DMS114 treated with DMSO at 0.1 percent for 48 hours (cell line): ENCODE measurements at regions not wholly inside any gene's neighbourhood (a gene's known extent, or its start where the extent isn't known, plus 50 kb on each side); places are given as distances from the start of the nearest gene placed in this dataset.

Experiments used
- DNase-seq: peaks from one replicate; lab custom pipeline; 2025; ENCODE audit not compliant: unreplicated experiment; lab: John Stamatoyannopoulos, UW

DNA sequence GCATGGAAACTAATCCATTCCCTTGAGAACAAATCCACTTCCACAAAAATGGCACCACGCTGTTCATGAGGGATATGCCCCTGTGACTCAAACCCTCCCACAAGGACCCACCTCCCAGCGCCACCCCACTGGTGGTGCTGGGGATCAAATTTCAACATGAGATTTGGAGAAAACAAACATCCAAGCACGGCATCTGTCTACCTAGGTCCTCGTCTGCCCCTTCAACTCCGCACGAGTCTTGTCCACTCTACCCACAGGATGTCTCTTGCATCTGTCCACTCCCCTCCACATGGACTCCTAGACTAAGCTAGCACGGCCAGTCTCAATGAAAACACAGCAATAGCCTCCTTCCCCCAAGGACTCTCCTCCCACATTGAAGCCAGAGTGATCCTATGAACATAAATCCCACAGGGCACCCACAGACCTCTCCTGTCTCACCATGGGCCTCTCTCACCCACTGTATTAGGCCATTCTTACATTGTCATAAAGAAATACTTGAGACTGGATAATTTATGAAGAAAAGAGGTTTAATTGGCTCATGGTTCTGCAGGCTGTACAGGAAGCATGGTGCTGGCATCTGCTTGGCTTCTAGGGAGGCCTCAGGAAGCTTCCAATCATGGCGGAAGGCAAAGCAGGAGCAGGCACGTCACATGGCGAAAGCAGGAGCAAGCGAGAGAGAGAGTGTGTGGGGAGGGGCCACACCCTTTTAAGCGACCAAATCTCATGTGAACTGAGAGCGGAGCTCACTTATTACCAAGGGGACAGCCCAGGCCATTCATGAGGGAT lies 101.4 kb downstream of the TOMM20 start:
- DNase-seq, result no peak

DNA sequence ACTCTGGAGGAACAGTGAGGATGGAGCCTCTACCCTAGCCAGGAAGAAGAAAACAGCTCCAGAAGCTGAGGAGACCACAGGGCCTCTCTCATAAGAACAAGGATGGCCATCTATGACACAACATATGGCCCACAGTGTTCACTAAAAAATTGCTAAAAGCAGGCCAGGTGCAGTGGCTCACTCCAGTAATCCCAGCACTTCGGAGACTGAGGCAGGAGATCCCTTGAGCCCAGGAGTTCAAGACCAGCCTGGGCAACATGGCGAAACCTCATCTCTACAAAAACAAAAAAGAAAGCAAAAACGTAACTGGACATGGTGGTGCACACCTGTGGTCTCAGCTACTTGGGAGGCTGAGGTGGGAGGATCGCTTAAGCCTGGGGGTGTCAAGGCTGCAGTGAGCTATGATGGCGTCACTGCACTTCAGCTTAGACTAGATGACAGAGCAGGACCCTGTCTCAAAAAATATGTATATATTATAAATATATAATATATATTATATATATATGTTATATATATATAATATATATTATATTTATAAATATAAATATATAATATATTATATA lies 103.1 kb downstream of the TOMM20 start:
- no peak for DNase-seq

DNA sequence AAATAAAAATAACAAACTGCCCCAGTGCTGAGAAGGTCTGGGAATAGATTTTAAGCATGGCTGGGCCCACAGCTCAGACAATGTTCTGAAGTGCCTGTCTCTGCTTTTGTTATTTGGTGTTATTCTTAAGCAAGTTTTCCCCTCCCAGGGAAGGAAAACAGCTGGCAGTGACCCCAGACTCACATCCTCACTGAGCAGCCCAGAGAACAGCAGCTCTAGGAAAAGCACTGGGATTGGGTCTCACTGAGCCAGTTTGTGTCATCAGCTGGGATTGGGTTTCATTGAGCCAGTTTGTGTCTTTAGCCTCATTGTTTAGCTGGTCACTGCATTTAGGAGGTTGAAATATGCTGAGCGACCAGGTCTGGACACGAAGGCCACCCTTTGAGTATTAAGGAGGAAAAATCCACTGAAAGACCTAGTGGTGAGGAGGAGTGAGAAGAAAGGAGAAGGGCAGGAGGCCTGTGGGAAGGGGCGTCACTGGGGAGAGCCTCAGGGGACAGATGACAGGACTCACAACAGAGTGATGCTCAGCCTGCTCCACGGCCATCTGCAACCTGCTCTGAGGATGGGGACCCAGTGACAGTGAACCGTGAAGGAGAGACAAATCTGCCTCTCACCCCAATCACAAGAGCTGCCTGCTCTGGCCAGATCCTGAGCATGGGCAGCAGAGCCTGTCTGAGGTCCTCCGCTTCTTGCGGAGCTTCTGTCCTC lies 103.8 kb downstream of the TOMM20 start:
- DNase-seq, result no peak

DNA sequence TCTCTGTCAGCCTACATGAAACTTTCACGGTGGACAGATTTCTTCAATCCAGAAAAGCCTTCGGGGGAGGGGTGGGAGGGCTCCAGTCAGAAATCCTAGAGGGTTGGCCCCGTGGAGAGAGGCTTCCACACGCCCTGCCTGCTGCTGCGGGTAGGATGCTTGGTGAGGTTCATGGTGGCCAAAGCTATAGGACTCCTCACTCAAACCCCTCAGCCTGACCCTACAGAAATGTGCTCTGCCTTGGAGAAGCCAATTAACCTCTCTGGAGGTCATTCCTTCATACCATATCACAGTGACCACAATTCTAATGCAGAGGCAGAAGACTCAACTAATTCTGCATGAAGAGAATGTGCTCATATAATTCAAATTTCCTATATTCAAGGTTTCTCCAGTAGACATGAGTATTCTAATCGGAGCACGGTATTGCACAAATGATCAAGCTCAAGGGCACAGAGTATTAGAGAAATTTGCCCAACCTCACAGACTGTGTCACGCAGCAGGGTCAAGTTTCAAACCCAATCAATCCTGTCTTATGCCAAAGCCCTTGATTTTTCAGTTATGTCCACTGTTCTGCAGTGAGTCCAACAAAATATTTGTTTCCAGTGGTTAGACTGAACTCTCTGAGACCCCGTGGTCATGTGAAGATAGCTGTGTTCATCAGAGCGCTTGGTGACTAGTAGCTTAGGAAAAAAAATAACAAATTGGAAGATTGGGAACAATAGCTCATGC lies 104.8 kb downstream of the TOMM20 start:
- no peak for DNase-seq

DNA sequence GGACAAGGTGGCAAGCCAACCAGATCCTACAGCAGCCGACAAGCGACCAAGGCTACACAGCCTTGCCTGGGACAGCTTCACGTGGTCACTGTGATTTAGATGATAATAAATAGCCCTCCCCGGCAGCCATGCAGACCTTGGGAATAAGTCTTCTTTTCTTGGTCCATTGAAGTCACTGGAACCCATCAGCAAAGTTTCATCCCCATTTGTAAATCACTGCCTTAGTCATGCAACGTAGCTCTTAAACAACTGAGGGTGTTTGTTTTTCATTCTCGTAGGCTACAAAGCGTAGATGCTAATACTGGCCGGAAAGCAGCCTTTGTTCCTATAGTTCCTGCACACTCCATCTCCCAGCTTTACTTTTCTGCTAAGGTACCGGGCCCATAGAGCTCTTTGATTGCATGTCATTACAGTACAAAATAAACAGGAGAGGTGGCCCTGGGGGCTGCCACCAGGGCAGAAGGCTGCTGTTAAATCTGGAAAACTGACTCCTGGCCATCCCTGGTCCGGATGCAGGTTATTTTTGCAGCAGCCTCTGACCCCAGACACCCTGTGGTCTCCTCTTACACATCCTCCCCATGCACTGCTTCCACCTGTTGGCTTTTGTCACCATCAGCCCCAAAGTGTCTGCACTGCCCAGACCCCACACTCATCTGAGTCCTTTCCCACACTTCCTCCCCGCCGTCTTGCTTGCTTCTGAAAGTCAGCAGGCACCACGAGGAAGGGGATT lies 105.5 kb downstream of the TOMM20 start:
- no peak for DNase-seq

DNA sequence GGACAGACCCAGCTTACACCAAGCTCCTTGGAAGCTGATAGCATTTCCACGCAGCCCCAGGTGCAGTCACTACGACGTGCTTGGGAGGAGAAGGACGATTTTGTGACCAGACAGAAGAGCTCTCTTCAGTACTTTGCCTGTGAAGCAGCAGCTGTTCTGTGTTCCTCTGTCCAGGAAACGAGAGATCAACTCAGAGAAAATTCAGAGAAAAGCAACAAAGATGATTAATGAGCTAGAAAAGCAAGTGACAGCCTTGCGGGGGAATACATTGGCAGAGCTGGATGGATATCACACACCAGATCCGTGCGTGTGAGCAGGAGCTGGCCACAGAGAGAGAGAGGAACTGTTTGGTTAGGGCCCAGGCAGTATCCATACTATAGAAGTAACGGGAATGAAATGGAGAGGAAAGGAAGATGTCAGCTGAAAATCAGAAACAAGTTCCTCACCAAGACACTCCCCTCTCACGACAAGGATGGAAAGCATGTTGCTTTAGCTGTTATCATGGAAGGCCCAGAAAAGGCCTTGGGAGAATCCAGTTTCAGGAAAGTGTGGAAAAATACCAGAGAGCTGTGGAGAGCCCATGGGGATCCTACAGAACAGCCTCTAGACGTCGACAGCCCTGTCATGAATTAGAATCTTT lies 106.2 kb downstream of the TOMM20 start:
- DNase-seq, result no peak

DNA sequence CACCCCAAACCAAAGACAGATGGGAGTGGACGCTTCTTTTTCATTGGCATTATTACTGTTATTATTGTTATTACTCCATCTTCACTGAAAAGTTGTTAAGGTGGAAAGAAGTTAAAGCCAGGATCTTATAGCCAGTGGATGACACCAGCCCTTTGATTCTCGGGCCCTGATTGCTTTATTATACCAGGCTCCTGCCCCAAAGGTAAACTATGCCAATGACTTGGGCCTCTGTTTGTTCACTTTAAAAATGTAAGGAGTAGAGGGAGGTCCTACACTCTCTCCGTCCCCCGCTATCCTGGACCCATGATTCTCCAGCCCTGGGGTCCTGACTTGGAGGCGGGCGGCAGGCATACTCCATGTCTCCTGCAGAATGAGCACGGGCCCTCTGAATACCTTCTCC lies 106.8 kb downstream of the TOMM20 start:
- DNase-seq, result no peak

DNA sequence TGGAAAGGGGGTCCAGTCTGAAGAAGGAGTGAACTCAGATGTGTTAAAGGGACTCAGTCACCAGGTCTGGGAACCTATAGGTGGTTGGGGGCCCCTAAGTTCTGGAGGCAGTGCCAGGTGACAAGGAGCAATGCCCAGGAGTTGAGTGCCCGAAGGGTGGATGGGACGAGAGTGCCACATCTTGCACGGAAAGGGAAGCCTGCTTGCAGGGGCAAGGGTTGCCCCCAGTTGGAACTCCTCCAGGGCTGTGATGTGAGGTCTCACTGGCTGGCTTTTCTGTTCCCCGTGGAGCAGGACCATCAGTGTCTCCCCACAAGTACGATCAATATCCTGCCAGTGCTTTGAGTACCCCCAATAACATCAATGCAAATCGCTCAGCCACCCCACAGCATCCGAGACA lies 107.3 kb downstream of the TOMM20 start:
- DNase-seq, result no peak

DNA sequence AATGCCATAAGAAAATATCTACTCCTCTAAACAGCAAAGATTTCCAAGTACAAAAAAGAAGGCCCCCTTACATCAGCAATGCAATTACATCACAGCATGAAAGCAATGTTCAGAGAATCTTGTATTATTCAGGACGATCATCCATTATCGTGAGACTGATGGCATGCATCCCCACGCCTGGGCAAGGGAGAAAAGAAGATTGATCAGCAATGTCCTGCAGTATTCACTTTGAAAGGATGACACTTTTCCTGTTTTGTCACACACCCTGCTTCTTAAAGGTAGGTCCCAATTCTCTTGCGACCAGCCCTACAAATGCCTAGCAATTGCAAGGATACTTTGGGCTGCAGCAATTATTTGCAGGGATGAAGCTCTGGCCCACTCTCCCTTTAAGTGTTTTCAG lies 108.7 kb downstream of the TOMM20 start:
- no peak for DNase-seq

DNA sequence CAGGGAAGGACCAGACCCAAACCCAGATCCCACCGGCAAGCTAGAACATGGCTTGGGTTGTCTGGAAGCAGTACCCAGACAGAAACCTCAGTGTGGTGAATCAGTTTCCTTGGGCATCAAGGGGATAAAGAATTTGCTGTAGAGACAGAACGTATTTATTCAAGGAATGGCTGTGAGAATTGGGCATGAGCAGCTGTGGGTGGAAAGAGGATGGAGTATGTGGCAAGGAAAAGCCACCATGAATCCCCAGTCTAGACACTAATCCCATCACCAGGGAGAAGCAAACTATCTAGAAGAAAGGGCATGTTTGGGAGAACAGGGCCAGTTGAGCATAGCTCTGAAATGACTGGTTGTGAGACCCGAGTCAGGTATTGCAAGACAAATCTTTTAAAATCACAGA lies 109.2 kb downstream of the TOMM20 start:
- DNase-seq, result no peak

DNA sequence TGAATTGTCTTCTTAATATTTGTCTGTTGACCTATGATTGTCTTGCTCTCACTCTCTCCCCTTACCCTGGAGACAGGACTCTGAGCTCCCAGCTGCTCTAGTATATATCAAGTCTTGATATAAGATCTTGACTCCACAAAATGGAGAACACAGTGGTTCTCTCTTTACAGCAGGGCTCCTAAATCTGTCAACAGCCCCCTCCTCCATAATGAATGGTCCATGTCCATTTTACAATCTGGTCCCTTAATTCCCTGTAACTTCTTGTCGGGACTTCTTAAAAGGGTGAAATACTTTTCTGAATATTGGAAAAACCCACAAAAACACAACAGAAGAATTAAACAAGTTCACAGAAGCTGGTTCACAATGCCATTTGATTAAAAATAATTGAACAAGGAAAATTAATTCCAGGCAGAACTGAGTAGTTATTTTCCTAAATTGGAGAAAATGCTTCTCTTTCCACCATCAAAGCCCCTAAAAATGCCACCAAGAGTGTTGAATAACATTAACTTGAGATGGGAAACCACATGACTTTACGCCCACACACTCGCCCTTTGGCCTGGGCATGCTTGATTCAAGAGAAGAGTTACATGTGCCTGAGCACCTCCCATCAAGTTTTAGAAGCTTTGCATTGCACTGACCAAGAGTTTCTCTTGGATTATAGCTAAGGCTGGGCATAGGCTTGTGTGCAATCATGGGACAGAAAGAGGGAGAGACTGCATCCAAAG lies 109.8 kb downstream of the TOMM20 start:
- DNase-seq, result no peak

DNA sequence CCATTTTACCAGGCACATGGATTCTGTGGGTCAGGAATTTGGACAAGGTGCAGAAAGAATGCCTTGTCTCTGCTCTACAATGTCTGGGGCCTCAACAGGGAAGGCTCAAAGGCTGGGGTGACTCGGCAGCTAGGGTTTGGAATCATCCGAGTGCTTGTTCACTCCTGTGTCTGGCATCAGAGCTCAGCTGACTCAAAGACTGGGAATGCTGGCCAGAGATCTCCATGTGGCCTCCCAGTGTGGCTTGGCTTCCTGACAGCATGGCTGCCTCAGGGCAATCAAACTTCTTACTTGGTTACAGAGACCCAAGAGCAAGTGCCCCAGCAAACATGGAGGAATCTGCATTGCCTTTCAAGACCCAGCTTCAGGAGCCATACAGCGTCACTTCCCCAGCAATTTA lies 110.5 kb downstream of the TOMM20 start:
- no peak for DNase-seq

DNA sequence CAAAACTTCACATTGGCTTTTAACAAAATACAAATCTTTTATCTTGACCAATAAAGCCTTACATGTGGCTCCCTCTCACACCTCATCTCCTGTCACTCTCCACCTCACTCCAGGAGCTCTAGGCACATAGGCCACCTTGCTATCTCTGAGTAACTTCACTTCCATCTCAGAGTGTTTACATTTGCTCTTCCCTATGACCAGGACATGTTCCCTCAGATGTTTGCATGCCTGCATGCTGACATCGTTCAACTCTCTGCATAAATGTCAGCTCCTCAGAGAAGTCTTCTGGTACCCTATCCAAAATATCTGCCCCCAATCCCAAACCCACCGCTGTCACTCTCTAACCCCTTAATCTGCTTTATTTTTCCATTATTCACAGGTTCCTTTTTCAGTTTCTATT lies 110.9 kb downstream of the TOMM20 start:
- DNase-seq, result no peak

DNA sequence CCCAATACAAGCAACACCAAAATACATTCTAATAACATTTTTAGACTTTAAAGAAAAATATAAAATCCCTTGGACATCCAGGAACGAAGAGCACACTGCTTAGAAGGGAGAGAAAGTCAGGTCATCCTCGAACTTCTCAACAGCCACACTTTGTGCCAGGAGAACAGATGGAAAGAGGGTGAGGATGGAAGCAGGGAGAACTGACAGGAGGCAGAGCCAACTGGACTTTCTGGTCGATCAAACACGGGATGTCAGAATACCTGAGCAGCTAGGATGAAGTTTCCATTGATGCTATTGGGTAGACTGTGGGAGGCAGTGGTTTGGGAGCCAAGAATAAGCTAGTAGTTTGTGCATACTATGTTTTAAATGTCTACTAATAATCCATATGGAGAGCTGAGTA lies 111.4 kb downstream of the TOMM20 start:
- DNase-seq, result no peak

DNA sequence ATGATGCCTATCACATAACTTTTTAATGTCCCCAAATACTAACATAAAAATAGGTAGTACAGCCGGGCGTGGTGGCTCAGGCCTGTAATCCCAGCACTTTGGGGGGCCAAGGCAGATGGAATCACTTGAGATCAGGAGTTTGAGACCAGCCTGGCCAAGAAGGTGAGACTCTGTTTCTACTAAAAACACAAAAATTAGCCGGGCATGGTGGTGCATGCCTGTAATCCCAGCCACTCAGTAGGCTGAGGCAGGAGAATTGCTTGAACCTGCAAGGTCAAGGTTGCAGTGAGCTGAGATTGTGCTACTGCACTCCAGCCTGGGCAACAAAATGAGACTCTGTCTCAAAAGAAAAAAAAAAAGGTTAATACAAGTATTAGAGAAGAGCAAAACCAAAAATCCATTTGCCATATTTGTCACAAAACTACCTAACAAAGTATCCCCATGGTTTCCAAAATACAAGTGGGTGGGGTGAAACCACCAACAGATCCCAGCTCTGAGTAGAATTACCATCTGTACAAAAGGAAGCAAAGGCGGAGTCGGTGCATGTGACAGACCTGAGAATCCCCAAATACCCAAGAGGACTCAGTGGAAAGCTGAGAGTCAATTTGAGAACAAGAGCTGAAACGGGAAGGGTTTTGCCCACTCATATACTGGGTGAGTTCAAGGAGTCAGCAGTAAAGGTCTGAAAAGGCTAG lies 113.2 kb downstream of the TOMM20 start:
- DNase-seq, result no peak

DNA sequence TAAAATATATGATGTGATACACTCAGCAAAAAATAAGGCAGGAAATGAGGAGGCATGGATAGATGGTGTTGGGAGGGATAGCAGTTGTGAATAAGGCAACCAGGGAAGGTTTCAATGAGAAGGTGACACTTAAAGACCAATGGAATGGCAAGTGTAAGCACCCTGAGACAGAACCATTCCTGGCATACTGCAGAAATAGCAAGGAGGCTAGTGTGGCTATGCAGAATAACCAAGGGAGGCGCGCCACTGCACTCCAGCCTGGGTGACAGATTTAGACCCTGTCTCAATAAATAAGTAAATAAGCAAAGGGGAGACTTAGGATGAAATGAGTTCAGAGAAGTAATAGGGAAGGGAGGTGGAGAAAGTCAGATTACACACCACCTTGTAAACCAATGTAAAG lies 113.9 kb downstream of the TOMM20 start:
- no peak for DNase-seq

DNA sequence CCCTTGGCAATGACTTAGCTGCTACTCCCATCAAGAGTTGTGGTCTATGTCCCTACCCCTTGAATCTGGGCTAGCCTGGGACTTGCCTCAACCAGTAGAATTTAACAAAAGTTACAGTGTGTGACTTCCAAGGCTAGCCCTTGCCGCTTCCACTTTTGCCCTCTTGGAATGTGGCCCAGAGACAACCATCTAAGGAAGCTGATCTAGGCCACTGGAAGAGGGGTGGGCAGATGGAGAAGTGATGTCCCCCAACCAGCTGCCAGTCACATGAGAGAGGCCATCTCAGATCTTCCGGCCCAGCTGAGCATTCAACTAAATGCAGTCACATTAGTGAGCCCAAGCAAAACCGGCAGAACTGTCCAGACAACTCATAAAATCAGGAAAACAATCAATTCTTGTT lies 115.1 kb downstream of the TOMM20 start:
- no peak for DNase-seq

DNA sequence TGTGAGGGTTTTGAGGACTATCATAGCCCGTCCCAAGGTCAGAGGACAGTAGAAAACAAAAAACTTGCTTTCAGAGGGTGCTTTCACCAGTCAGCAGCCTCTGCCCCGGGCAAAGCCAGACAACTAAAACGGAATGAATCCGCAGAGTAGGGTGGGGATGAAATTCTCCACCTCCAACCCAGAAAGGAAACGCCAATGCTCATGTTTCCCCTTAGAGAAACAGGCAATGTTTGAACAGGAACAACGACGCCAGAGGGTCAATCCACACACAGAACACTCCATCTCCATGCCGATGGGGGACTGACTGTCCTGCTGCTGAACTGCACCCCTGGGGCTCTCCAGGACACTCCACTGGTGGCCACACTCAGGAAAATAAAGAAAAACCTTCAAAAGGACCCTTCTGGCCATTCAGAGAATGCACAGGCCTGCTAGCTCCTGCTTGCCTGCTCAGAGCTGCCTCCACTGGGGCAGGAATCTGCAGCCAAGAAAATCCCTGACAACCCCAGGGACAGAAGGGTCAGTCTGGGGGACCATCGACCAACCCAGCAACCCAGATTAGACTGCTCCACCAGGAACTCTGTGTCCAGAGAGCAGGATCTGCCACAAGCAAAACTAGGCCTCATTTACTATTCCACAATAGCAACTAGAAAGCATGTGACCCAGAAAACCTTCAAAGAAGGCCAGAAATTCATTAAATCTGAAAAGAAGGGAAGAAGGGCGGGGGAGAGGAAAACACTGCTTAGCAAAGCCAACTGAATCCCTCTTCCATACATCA lies 116.0 kb downstream of the TOMM20 start:
- no peak for DNase-seq
